SH-SY5Y (cell line): ENCODE measurements at regions not wholly inside any gene's neighbourhood (a gene's known extent, or its start where the extent isn't known, plus 50 kb on each side); places are given as distances from the start of the nearest gene placed in this dataset.

Experiments
- GATA2 ChIP-seq: IDR thresholded peaks from 2 replicates; pipeline ENCODE4 v1.6.1; 2011; ENCODE audit warnings: mild to moderate bottlenecking, low read depth, low read length
- GATA3 ChIP-seq: IDR thresholded peaks from 2 replicates; pipeline ENCODE4 v1.6.1; 2011; ENCODE audit warnings: low read depth, mild to moderate bottlenecking, low read length, moderate library complexity

DNA sequence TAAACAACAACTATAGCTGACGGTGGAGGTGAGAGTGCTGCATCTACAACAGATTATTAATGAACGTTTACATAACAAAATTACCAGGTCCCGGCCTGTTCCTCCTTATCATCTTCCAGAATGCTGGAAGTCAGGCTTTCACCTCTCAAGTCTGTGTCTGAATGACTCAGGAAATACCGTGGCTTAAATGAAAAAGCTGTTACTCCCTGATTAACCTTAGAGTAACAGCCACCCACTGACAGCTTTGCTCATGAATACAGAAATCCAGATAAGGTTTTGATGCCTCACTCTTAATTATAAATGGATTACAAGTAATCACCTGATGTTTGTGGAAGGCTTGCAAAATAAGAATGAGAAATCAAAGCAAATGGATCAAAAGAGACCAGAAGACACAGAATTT is 885.3 kb upstream of the CELF4 start:
- no peak for TF ChIP-seq GATA2
- TF ChIP-seq GATA3, result no peak
